ENCODE measurements at regions not wholly inside any gene's neighbourhood (a gene's known extent, or its start where the extent isn't known, plus 50 kb on each side); places are given as distances from the start of the nearest gene placed in this dataset.
"Not testable (repeated sequence)": the region's sequence is repeated elsewhere in the genome, so short reads cannot be mapped to it uniquely, and the experiment has no call there.

GRCh38 chr2:160583813-160584537 lies 90.4 kb upstream of the RBMS1 start:
- DNase-seq (ENCODE audit: low read depth), result no peak

- peak; percentile 60 for DNase-seq (ENCODE audit: low read depth)
Observed at GRCh38 chr2:160584972-160585494, 91.4 kb upstream of the RBMS1 start.

- DNase-seq (ENCODE audit: low read depth), result no peak
Observed at GRCh38 chr2:160590664-160591063, 97.1 kb upstream of the RBMS1 start.

- no peak for DNase-seq (ENCODE audit: low read depth)
Observed at GRCh38 chr2:160592401-160592800, 98.8 kb upstream of the RBMS1 start.

GRCh38 chr2:160592993-160593392 lies 99.4 kb upstream of the RBMS1 start:
- DNase-seq (ENCODE audit: low read depth), result no peak

GRCh38 chr2:160596441-160596840 lies 102.8 kb upstream of the RBMS1 start:
- DNase-seq (ENCODE audit: low read depth), result no peak

- not testable (repeated sequence) for DNase-seq (ENCODE audit: low read depth)
Observed at GRCh38 chr2:160600437-160600836, 106.8 kb upstream of the RBMS1 start.

- no peak for DNase-seq (ENCODE audit: low read depth)
Observed at GRCh38 chr2:160602073-160602472, 108.5 kb upstream of the RBMS1 start.

- DNase-seq (ENCODE audit: low read depth), result no peak
Observed at GRCh38 chr2:160603771-160604510, 110.3 kb upstream of the RBMS1 start.

- DNase-seq (ENCODE audit: low read depth), result no peak
Observed at GRCh38 chr2:160606341-160606740, 112.7 kb upstream of the RBMS1 start.

GRCh38 chr2:160608599-160608998 lies 115.0 kb upstream of the RBMS1 start:
- DNase-seq (ENCODE audit: low read depth), result no peak

GRCh38 chr2:160609346-160609745 lies 115.7 kb upstream of the RBMS1 start:
- no peak for DNase-seq (ENCODE audit: low read depth)

GRCh38 chr2:160610041-160610440 lies 116.4 kb upstream of the RBMS1 start:
- DNase-seq (ENCODE audit: low read depth), result no peak

- DNase-seq (ENCODE audit: low read depth), result peak; percentile 27
Observed at GRCh38 chr2:160612266-160612856, 118.8 kb upstream of the RBMS1 start.

- peak; percentile 89 for DNase-seq (ENCODE audit: low read depth)
Observed at GRCh38 chr2:160613466-160614153, 120.0 kb upstream of the RBMS1 start.

GRCh38 chr2:160614391-160614790 lies 120.8 kb upstream of the RBMS1 start:
- DNase-seq (ENCODE audit: low read depth), result peak; percentile 30

GRCh38 chr2:160615706-160616105 lies 122.1 kb upstream of the RBMS1 start:
- no peak for DNase-seq (ENCODE audit: low read depth)

- no peak for DNase-seq (ENCODE audit: low read depth)
Observed at GRCh38 chr2:160616149-160616548, 122.5 kb upstream of the RBMS1 start.

- DNase-seq (ENCODE audit: low read depth), result no peak
Observed at GRCh38 chr2:160621748-160622147, 128.1 kb upstream of the RBMS1 start.

GRCh38 chr2:160628020-160628637 lies 134.5 kb upstream of the RBMS1 start:
- not testable (repeated sequence) for DNase-seq (ENCODE audit: low read depth)

- DNase-seq (ENCODE audit: low read depth), result no peak
Observed at GRCh38 chr2:160628811-160629210, 135.2 kb upstream of the RBMS1 start.
